ENCODE measurements at regions not wholly inside any gene's neighbourhood (a gene's known extent, or its start where the extent isn't known, plus 50 kb on each side); places are given as distances from the start of the nearest gene placed in this dataset.

- Histone ChIP-seq H3K4me1 (peaks cover 15% of the 10 kb centered on the region), H3K4me2 (no peak overlapping the region), H4K20me1 (ENCODE audit: low read depth) (no peaks in the 10 kb centered on the region), H2AFZ (replicated peaks) (no peak overlapping the region), H3K79me2 (ENCODE audit: low read depth) (no peaks in the 10 kb centered on the region), H3K9me3 (ENCODE audit: low read depth) (no peaks in the 10 kb centered on the region), H3K4me3 (no peak overlapping the region), H3F3A (ENCODE audit: low read depth) (no peaks in the 10 kb centered on the region), H3K36me3 (no peaks in the 10 kb centered on the region), H3K9ac (no peak overlapping the region), H3K27me3 (no peaks in the 10 kb centered on the region), H3K27ac (no peak overlapping the region)
- Mint-ChIP-seq H3K4me1 (peaks cover 2% of the 10 kb centered on the region), H3K4me3 (no peak overlapping the region), H3K27ac (no peak overlapping the region), H3K9me3 (no peaks in the 10 kb centered on the region), H3K27me3 (ENCODE audit: insufficient read depth, low read depth) (no peaks in the 10 kb centered on the region), H3K36me3 (no peaks in the 10 kb centered on the region)
- TF ChIP-seq, protein P1, sequence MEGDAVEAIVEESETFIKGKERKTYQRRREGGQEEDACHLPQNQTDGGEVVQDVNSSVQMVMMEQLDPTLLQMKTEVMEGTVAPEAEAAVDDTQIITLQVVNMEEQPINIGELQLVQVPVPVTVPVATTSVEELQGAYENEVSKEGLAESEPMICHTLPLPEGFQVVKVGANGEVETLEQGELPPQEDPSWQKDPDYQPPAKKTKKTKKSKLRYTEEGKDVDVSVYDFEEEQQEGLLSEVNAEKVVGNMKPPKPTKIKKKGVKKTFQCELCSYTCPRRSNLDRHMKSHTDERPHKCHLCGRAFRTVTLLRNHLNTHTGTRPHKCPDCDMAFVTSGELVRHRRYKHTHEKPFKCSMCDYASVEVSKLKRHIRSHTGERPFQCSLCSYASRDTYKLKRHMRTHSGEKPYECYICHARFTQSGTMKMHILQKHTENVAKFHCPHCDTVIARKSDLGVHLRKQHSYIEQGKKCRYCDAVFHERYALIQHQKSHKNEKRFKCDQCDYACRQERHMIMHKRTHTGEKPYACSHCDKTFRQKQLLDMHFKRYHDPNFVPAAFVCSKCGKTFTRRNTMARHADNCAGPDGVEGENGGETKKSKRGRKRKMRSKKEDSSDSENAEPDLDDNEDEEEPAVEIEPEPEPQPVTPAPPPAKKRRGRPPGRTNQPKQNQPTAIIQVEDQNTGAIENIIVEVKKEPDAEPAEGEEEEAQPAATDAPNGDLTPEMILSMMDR (IDR thresholded peaks at IDR 0.05) = no peak
- no peak for TF ChIP-seq EZH2 (IDR thresholded peaks at IDR 0.05)
- TF ChIP-seq EZH2phosphoT487 (IDR thresholded peaks at IDR 0.05) = no peak
- no peak for DNase-seq (ENCODE audit: low spot score)
Observed at GRCh38 chr3:94251566-94251965, 188.7 kb downstream of the NSUN3 start.

DNA sequence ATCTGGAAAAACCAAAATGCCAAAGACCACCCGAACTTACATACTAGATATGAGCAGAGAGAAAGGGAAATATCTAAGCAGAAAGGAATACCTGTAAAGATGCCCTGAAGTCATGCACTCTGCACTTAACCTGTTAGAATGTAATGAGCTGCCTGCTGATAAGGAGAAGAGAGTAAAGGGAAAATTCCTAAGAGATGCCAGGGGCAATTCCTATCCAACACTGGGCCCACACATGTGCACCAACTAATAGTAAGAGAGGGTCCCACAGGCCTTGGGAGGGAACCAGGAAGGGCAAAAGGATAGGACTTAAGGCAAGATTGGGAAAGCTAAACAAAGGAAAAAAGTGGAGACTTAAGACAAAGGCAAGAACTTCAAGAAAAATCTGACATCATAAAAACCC, 189.5 kb downstream of the NSUN3 start:
- no peak overlapping the region for H3K4me3 Mint-ChIP-seq
- H2AFZ ChIP-seq (replicated peaks) = no peak overlapping the region
- no peak for DNase-seq (ENCODE audit: low spot score)
- no peaks in the 10 kb centered on the region for H3F3A ChIP-seq (ENCODE audit: low read depth)
- no peak overlapping the region for H3K9ac ChIP-seq
- TF ChIP-seq, protein P1 (IDR thresholded peaks at IDR 0.05) = no peak
- no peak for TF ChIP-seq EZH2 (IDR thresholded peaks at IDR 0.05)
- no peak for TF ChIP-seq EZH2phosphoT487 (IDR thresholded peaks at IDR 0.05)
- H3K27ac Mint-ChIP-seq = no peak overlapping the region
- peaks cover 2% of the 10 kb centered on the region for H3K4me1 Mint-ChIP-seq
- H3K27me3 Mint-ChIP-seq (ENCODE audit: insufficient read depth, low read depth) = no peaks in the 10 kb centered on the region
- H4K20me1 ChIP-seq (ENCODE audit: low read depth) = no peaks in the 10 kb centered on the region
- H3K9me3 Mint-ChIP-seq = no peaks in the 10 kb centered on the region
- no peaks in the 10 kb centered on the region for H3K36me3 ChIP-seq
- H3K4me1 ChIP-seq = peaks cover 15% of the 10 kb centered on the region
- H3K27ac ChIP-seq = no peak overlapping the region
- no peaks in the 10 kb centered on the region for H3K36me3 Mint-ChIP-seq
- H3K9me3 ChIP-seq (ENCODE audit: low read depth) = no peaks in the 10 kb centered on the region
- H3K27me3 ChIP-seq = no peaks in the 10 kb centered on the region
- no peak overlapping the region for H3K4me3 ChIP-seq
- H3K79me2 ChIP-seq (ENCODE audit: low read depth) = no peaks in the 10 kb centered on the region
- no peak overlapping the region for H3K4me2 ChIP-seq

- Histone ChIP-seq H3K27me3 (no peaks in the 10 kb centered on the region), H3K9ac (no peak overlapping the region), H4K20me1 (ENCODE audit: low read depth) (no peaks in the 10 kb centered on the region), H3K4me2 (no peak overlapping the region), H3K4me3 (no peak overlapping the region), H3K36me3 (no peaks in the 10 kb centered on the region), H3F3A (ENCODE audit: low read depth) (no peaks in the 10 kb centered on the region), H3K9me3 (ENCODE audit: low read depth) (no peaks in the 10 kb centered on the region), H3K4me1 (no peaks in the 10 kb centered on the region), H3K79me2 (ENCODE audit: low read depth) (no peaks in the 10 kb centered on the region), H3K27ac (no peak overlapping the region), H2AFZ (replicated peaks) (no peak overlapping the region)
- no peak for DNase-seq (ENCODE audit: low spot score)
- H3K4me3 Mint-ChIP-seq = no peak overlapping the region
- no peaks in the 10 kb centered on the region for H3K4me1 Mint-ChIP-seq
- TF ChIP-seq EZH2 (IDR thresholded peaks at IDR 0.05) (no peak), EZH2phosphoT487 (IDR thresholded peaks at IDR 0.05) (no peak)
- TF ChIP-seq, protein P1 (IDR thresholded peaks at IDR 0.05) = no peak
- H3K27me3 Mint-ChIP-seq (ENCODE audit: insufficient read depth, low read depth) = no peaks in the 10 kb centered on the region
- no peaks in the 10 kb centered on the region for H3K9me3 Mint-ChIP-seq
- H3K36me3 Mint-ChIP-seq = no peaks in the 10 kb centered on the region
- H3K27ac Mint-ChIP-seq = no peak overlapping the region
Observed at GRCh38 chr3:94256888-94257813, 194.3 kb downstream of the NSUN3 start.

Measured in neural progenitor cell (in vitro differentiated cells).